HL-60 (cell line): ENCODE measurements at regions not wholly inside any gene's neighbourhood (a gene's known extent, or its start where the extent isn't known, plus 50 kb on each side); places are given as distances from the start of the nearest gene placed in this dataset.

Source experiments
- DNase-seq, 2 experiments: peaks; one replicate each; pipeline ENCODE4 v3.0.0-alpha.2; 2010 to 2020; ENCODE audit warnings: low read depth in 1 of 2, low spot score in 1 of 2
- H3K27ac ChIP-seq: fragments of 250-450 bp; sonication (Bioruptor Pico); replicated peaks from 2 replicates; pipeline ENCODE4 v1.5.1; 2020; ENCODE audit warnings: mild to moderate bottlenecking, moderate library complexity
- H3K27me3 ChIP-seq: fragments of 250-450 bp; sonication (Bioruptor Pico); 2 replicates; pipeline ENCODE4 v1.5.1; 2021; ENCODE audit warnings: mild to moderate bottlenecking, moderate library complexity; ENCODE audit not compliant: insufficient read depth, poor library complexity, severe bottlenecking
- H3K4me3 ChIP-seq: replicated peaks from 2 replicates; pipeline ENCODE4 v1.5.1; 2011; ENCODE audit warnings: mild to moderate bottlenecking, control low read depth, low read length; ENCODE audit not compliant: insufficient read depth
- GABPA ChIP-seq: IDR thresholded peaks from 2 replicates; pipeline ENCODE4 v1.6.1; 2012; ENCODE audit warnings: low read depth
- POLR2AphosphoS5 ChIP-seq: IDR thresholded peaks from 2 replicates; pipeline ENCODE4 v1.6.1; 2012; ENCODE audit warnings: low read depth
- SPI1 ChIP-seq: IDR thresholded peaks from 2 replicates; pipeline ENCODE4 v1.6.1; 2012; ENCODE audit warnings: low read depth, mild to moderate bottlenecking, borderline replicate concordance
- TF ChIP-seq, protein P1 (sequence below): IDR thresholded peaks from one replicate; pipeline ENCODE4 v1.5.1; 2011; ENCODE audit warnings: low read length, control low read depth, inconsistent platforms; ENCODE audit not compliant: insufficient read depth
- TF ChIP-seq, protein P2 (sequence below): IDR thresholded peaks from 2 replicates; pipeline ENCODE4 v1.6.1; 2012; ENCODE audit warnings: low read depth; ENCODE audit not compliant: insufficient replicate concordance

DNA sequence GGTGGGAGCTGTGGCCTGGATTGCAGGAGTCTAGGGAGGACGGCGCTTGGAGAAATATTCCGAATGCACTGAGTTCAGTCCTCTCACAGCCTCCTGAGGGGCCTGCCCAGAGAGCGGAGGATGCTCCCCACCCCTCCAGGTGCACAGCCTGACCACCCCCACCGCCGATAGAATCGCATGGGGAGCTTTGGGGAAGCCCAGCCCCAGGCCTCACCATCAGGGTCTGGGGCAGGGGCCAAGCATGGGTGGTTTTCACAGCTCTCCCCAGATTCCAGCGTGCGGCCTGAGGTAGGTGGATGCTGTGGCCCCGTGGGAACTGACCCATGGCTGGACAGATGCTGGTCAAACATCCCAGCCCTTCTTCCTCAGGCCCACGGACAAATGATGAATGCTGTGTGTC, 79.9 kb upstream of the OLFM1 start:
- DNase-seq: no peak
- H3K4me3 ChIP-seq: no peak overlapping the region
- no peaks in the 10 kb centered on the region for H3K27me3 ChIP-seq
- H3K27ac ChIP-seq: no peak overlapping the region
- TF ChIP-seq SPI1 (no peak), POLR2AphosphoS5 (no peak), GABPA (no peak)
- TF ChIP-seq, protein P1, sequence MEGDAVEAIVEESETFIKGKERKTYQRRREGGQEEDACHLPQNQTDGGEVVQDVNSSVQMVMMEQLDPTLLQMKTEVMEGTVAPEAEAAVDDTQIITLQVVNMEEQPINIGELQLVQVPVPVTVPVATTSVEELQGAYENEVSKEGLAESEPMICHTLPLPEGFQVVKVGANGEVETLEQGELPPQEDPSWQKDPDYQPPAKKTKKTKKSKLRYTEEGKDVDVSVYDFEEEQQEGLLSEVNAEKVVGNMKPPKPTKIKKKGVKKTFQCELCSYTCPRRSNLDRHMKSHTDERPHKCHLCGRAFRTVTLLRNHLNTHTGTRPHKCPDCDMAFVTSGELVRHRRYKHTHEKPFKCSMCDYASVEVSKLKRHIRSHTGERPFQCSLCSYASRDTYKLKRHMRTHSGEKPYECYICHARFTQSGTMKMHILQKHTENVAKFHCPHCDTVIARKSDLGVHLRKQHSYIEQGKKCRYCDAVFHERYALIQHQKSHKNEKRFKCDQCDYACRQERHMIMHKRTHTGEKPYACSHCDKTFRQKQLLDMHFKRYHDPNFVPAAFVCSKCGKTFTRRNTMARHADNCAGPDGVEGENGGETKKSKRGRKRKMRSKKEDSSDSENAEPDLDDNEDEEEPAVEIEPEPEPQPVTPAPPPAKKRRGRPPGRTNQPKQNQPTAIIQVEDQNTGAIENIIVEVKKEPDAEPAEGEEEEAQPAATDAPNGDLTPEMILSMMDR: no peak
- TF ChIP-seq, protein P2, sequence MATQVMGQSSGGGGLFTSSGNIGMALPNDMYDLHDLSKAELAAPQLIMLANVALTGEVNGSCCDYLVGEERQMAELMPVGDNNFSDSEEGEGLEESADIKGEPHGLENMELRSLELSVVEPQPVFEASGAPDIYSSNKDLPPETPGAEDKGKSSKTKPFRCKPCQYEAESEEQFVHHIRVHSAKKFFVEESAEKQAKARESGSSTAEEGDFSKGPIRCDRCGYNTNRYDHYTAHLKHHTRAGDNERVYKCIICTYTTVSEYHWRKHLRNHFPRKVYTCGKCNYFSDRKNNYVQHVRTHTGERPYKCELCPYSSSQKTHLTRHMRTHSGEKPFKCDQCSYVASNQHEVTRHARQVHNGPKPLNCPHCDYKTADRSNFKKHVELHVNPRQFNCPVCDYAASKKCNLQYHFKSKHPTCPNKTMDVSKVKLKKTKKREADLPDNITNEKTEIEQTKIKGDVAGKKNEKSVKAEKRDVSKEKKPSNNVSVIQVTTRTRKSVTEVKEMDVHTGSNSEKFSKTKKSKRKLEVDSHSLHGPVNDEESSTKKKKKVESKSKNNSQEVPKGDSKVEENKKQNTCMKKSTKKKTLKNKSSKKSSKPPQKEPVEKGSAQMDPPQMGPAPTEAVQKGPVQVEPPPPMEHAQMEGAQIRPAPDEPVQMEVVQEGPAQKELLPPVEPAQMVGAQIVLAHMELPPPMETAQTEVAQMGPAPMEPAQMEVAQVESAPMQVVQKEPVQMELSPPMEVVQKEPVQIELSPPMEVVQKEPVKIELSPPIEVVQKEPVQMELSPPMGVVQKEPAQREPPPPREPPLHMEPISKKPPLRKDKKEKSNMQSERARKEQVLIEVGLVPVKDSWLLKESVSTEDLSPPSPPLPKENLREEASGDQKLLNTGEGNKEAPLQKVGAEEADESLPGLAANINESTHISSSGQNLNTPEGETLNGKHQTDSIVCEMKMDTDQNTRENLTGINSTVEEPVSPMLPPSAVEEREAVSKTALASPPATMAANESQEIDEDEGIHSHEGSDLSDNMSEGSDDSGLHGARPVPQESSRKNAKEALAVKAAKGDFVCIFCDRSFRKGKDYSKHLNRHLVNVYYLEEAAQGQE: no peak

DNA sequence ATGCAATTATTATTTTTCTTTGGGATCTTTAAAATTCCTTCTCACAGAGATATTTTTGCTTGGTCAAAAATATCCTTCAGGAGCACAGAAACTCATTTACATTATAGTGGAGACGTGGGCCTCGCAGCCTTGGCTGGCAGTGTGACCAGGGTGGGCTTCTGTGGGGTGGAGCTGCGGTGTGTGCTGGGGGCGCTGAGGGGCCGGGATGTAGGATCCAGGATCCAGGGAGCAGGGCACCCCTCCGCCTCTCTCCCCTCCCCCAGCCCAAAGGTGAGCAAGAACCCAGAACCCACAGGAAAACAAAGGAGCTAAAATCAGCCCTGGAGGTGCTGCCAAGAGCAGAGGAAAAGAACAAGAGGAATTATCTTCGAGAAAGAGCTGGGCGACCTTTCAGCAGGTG, 79.1 kb upstream of the OLFM1 start:
- Histone ChIP-seq H3K4me3 (no peak overlapping the region), H3K27me3 (no peaks in the 10 kb centered on the region), H3K27ac (no peak overlapping the region)
- no peak for DNase-seq
- TF ChIP-seq, protein P2: no peak
- TF ChIP-seq, protein P1: no peak
- TF ChIP-seq POLR2AphosphoS5: no peak
- no peak for TF ChIP-seq SPI1
- TF ChIP-seq GABPA: no peak

DNA sequence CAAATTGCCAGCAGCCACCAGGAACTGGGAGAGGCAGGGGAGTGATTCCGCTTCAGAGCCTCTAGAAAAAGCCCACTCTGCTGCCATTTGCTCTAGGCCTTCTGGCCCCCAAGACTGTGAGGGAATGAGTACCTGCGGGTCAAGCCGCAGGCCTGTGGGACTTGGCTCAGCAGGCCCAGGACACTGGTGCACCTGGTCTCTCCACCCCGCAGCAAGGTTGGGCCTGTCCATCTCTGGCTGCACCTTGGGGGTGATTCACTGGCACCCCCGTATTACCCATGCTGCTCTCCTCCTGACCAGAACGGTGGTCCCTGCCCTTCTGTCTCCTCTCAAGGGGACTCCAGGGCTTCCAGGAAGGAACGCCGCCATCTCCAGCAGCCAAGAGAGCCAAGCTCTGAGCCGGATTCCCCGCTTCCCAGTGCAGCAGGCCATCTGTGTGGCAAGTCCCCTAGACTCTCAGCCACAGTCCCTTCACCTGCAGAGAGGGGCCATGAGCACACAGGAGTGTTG, 78.4 kb upstream of the OLFM1 start:
- no peak overlapping the region for H3K4me3 ChIP-seq
- H3K27ac ChIP-seq: no peak overlapping the region
- TF ChIP-seq SPI1: no peak
- TF ChIP-seq, protein P2: no peak
- no peak for TF ChIP-seq GABPA
- TF ChIP-seq POLR2AphosphoS5: no peak
- TF ChIP-seq, protein P1: no peak
- no peaks in the 10 kb centered on the region for H3K27me3 ChIP-seq
- no peak for DNase-seq
